K562 (cell line): ENCODE measurements at regions not wholly inside any gene's neighbourhood (a gene's known extent, or its start where the extent isn't known, plus 50 kb on each side); places are given as distances from the start of the nearest gene placed in this dataset.

Experiments
- ATAC-seq: fragments of 200-7000 bp; cut with Tn5 transposase; 3 replicates; pipeline ENCODE4 v1.9.1; 2020; ENCODE audit warnings: moderate library complexity
- BruUV-seq: library from RNA; stranded (reverse); fragments of 400-500 nt; replicated peaks from 2 replicates; lab custom pipeline; 2021; lab: Mats Ljungman, UMichigan
- CTCF ChIA-PET: fragments of 300-600 bp; formaldehyde crosslinking; extraction: SDS; loops from one replicate; lab custom pipeline; 2021; ENCODE audit warnings: low intra/inter-chr PET ratio; lab: Yijun Ruan, JAX
- POLR2A ChIA-PET: fragments of 300-600, 350-650 bp; sonication (Branson Sonifier 250); formaldehyde crosslinking; extraction: SDS; loops from one replicate; lab custom pipeline; 2021; ENCODE audit warnings: antibody characterized with exemption, inconsistent platforms; lab: Yijun Ruan, JAX
- DNase-seq, 4 experiments: peaks; one replicate each; pipeline versions ENCODE4 v3.0.0 to v3.0.0-alpha.2; 2011 to 2018; ENCODE audit warnings: low spot score in 3 of 4, mixed read lengths in 3 of 4; ENCODE audit errors: extremely low read depth in 1 of 4
- FAIRE-seq: peaks from 2 replicates; lab custom pipeline; 2011; peaks lifted over from hg19 to GRCh38; lab: Jason Lieb, UNC
- H2AFZ ChIP-seq: 2 replicates; pipeline ENCODE4 v1.6.0; 2011; ENCODE audit warnings: low read depth, low read length, control low read depth, inconsistent platforms
- H3K27ac ChIP-seq: fragments of 200-600 bp; 3 replicates; pipeline ENCODE4 v1.8.0; 2011; ENCODE audit warnings: low read depth, mild to moderate bottlenecking, control low read depth, inconsistent platforms, low read length, moderate library complexity, mixed read lengths; ENCODE audit errors: extremely low read depth
- H3K27me3 ChIP-seq, 2 experiments: fragments of 300-600 bp in 1 of 2; 2 replicates in 1 of 2; 3 replicates in 1 of 2; pipeline versions ENCODE4 v1.6.0 to v1.8.0; 2011; ENCODE audit warnings: inconsistent platforms in 2 of 2, low read length in 2 of 2, mild to moderate bottlenecking in 1 of 2, mixed read lengths in 1 of 2, moderate library complexity in 1 of 2; ENCODE audit not compliant: control insufficient read depth in 2 of 2, insufficient read depth in 2 of 2
- H3K36me3 ChIP-seq: fragments of 300-600 bp; 3 replicates; pipeline ENCODE4 v1.8.0; 2011; ENCODE audit warnings: mild to moderate bottlenecking, low read length, inconsistent platforms; ENCODE audit not compliant: control insufficient read depth, insufficient read depth
- H3K4me1 ChIP-seq, 2 experiments: fragments of 200-600 bp in 1 of 2; replicated peaks in 1 of 2; 2 replicates in 1 of 2; 3 replicates in 1 of 2; pipeline versions ENCODE4 v1.5.1 to v1.8.0; 2011; ENCODE audit warnings: inconsistent platforms in 2 of 2, low read length in 2 of 2, mild to moderate bottlenecking in 1 of 2, mixed read lengths in 1 of 2, moderate library complexity in 1 of 2; ENCODE audit not compliant: control insufficient read depth in 2 of 2, insufficient read depth in 2 of 2
- H3K4me2 ChIP-seq: 2 replicates; pipeline ENCODE4 v1.6.1; 2011; ENCODE audit warnings: low read length, control low read depth, inconsistent platforms, mixed read lengths; ENCODE audit not compliant: insufficient read depth
- H3K4me3 ChIP-seq: fragments of 200-600 bp; sonication (generic), shearing (Covaris generic); 2 replicates; pipeline ENCODE4 v1.5.1; 2016; ENCODE audit warnings: control low read depth, inconsistent platforms
- H3K79me2 ChIP-seq: fragments of 200-600 bp; 3 replicates; pipeline ENCODE4 v1.8.0; 2011; ENCODE audit warnings: low read length, inconsistent platforms; ENCODE audit not compliant: control insufficient read depth, insufficient read depth
- H3K9ac ChIP-seq, 2 experiments: 2 replicates each; pipeline versions ENCODE4 v1.6.0 to v1.6.1; 2011; ENCODE audit warnings: low read depth in 2 of 2, low read length in 2 of 2, control low read depth in 1 of 2, inconsistent platforms in 1 of 2, mild to moderate bottlenecking in 1 of 2, mixed read lengths in 1 of 2; ENCODE audit not compliant: insufficient read depth in 1 of 2
- H3K9me1 ChIP-seq: one replicate; pipeline ENCODE4 v1.6.0; 2011; ENCODE audit warnings: inconsistent platforms, mild to moderate bottlenecking, low read length, moderate library complexity; ENCODE audit not compliant: control insufficient read depth, insufficient read depth
- H3K9me3 ChIP-seq: replicated peaks from 2 replicates; pipeline ENCODE4 v1.5.1; 2011; ENCODE audit warnings: low read depth, low read length, inconsistent platforms; ENCODE audit not compliant: control insufficient read depth, insufficient read depth
- H4K20me1 ChIP-seq: replicated peaks from 2 replicates; pipeline ENCODE4 v1.6.1; 2011; ENCODE audit warnings: low read length, inconsistent platforms, mixed read lengths; ENCODE audit not compliant: control insufficient read depth, insufficient read depth
- CHD1 ChIP-seq: fragments of 200-600 bp; sonication (generic); IDR thresholded peaks from one replicate; pipeline ENCODE4 v1.6.1; 2012; ENCODE audit warnings: mild to moderate bottlenecking, moderate library complexity, low read length, inconsistent platforms
- E2F8 ChIP-seq: fragments of 450-650 bp; IDR thresholded peaks from 2 replicates; pipeline ENCODE4 v1.7.1; 2018; ENCODE audit warnings: mild to moderate bottlenecking, low read depth; ENCODE audit not compliant: partially characterized antibody
- ETV5 ChIP-seq: sonication (generic); formaldehyde crosslinking; IDR thresholded peaks from 2 replicates; pipeline ENCODE4 v1.4.0; 2020; ENCODE audit warnings: low read depth, mild to moderate bottlenecking, missing genetic modification reagents
- FIP1L1 ChIP-seq: fragments of 200-400 bp; formaldehyde crosslinking; IDR thresholded peaks from 2 replicates; pipeline ENCODE4 v1.6.1; 2018; ENCODE audit warnings: mild to moderate bottlenecking, low read depth, low read length; ENCODE audit not compliant: poor library complexity, severe bottlenecking
- GATAD2B ChIP-seq: fragments of 450-650 bp; IDR thresholded peaks from 2 replicates; pipeline ENCODE4 v1.6.1; 2017; ENCODE audit warnings: mild to moderate bottlenecking, borderline replicate concordance
- HNRNPK ChIP-seq: fragments of 200-400 bp; formaldehyde crosslinking; IDR thresholded peaks from one replicate; pipeline ENCODE4 v1.6.1; 2018; ENCODE audit warnings: mild to moderate bottlenecking, low read depth, low read length; ENCODE audit not compliant: poor library complexity, severe bottlenecking
- KAT7 ChIP-seq: sonication (generic); formaldehyde crosslinking; IDR thresholded peaks from 2 replicates; pipeline ENCODE4 v1.8.0; 2022; ENCODE audit warnings: missing genetic modification reagents, mild to moderate bottlenecking, borderline replicate concordance
- ZNF347 ChIP-seq: fragments of 450-650 bp; formaldehyde crosslinking; IDR thresholded peaks from 2 replicates; pipeline ENCODE4 v1.4.0; 2020; ENCODE audit warnings: low read depth, mild to moderate bottlenecking, moderate library complexity
- ZNF384 ChIP-seq: IDR thresholded peaks from 2 replicates; pipeline ENCODE4 v1.6.1; 2012; ENCODE audit warnings: low read depth, low read length, improper control_type of control experiment
- ZNF75A ChIP-seq: fragments of 450-650 bp; formaldehyde crosslinking; IDR thresholded peaks from 2 replicates; pipeline ENCODE4 v1.4.0; 2020; ENCODE audit warnings: mild to moderate bottlenecking
- WGBS: fragments of 100-300 bp; shearing (Covaris generic); methylation state at CpG from one replicate; pipeline ENCODE4 v1.1.6; 2016; ENCODE audit warnings: low coverage, mixed read lengths; ENCODE audit not compliant: insufficient coverage; ENCODE audit errors: missing lambda C conversion rate; 5-methylcytosine and 5-hydroxymethylcytosine counted together
- in situ Hi-C: fragments of 300-500 bp; cut with MboI; formaldehyde crosslinking; loops from 4 replicates; pipeline ENCODE4 v1.15.0; 2018; ENCODE audit warnings: inconsistent platforms, mixed read lengths
- intact Hi-C: fragments of 100-400 bp; cut with micrococcal nuclease; formaldehyde crosslinking; loops from 2 replicates; pipeline ENCODE4 v1.14.2; 2022
- TF ChIP-seq, protein P1 (sequence below): sonication (generic); formaldehyde crosslinking; IDR thresholded peaks from 2 replicates; pipeline ENCODE4 v1.8.0; 2022; ENCODE audit warnings: mild to moderate bottlenecking, missing genetic modification reagents
- TF ChIP-seq, protein P2 (sequence below), 2 experiments: fragments of 150-350 bp in 1 of 2; IDR thresholded peaks; 2 replicates each; pipeline ENCODE4 v1.6.1; 2012 to 2016; ENCODE audit warnings: low read depth in 2 of 2, low read length in 2 of 2, mild to moderate bottlenecking in 1 of 2, moderate library complexity in 1 of 2

DNA sequence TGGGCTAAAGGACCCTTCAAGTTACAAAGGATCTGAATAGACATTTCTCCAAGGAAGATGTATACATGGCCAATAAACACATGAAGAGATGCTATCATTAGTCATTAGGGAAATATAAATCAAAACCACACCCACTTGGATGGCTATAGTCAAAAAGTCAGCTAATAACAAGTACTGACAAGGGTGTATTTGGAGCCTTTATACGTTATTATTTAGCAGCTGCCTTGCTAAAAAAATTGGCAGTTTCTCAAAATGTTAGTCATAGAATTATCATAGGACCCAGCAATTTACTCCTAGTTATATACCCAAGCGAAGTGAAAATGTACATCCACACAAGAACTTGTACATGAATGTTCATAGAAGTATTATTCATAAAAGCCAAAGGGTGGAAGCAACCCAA is 112.7 kb upstream of the DUSP21 start:
- Histone ChIP-seq H3K9ac (no peak overlapping the region), H3K4me3 (no peak overlapping the region), H3K79me2 (no peaks in the 10 kb centered on the region), H3K4me1 (no peaks in the 10 kb centered on the region), H2AFZ (no peak overlapping the region), H3K9me3 (no peaks in the 10 kb centered on the region), H3K9me1 (no peaks in the 10 kb centered on the region), H3K27ac (no peak overlapping the region), H3K27me3 (no peaks in the 10 kb centered on the region), H3K4me2 (no peak overlapping the region), H3K36me3 (no peaks in the 10 kb centered on the region), H4K20me1 (no peaks in the 10 kb centered on the region)
- CTCF ChIA-PET, result no interaction called here
- POLR2A ChIA-PET, result no interaction called here
- DNase-seq (no peak), FAIRE-seq (no peak), ATAC-seq (no peak)
- in situ Hi-C loops (no loop called here), intact Hi-C loops (no loop called here)
- no TSS peak for BruUV-seq
- WGBS, result 5% methylated on average over 2 of the region's 2 CpGs
- TF ChIP-seq KAT7 (CRISPR knock-in tag) (no peak), ZNF347 (CRISPR knock-in tag) (no peak), HNRNPK (no peak), ETV5 (CRISPR knock-in tag) (no peak), ZNF384 (no peak), E2F8 (no peak), FIP1L1 (no peak), ZNF75A (CRISPR knock-in tag) (no peak), GATAD2B (no peak), CHD1 (no peak)
- TF ChIP-seq, protein P1, sequence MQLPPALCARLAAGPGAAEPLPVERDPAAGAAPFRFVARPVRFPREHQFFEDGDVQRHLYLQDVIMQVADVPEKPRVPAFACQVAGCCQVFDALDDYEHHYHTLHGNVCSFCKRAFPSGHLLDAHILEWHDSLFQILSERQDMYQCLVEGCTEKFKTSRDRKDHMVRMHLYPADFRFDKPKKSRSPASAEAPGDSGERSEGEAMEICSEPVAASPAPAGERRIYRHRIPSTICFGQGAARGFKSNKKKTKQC (CRISPR knock-in tag), result no peak
- TF ChIP-seq, protein P2, sequence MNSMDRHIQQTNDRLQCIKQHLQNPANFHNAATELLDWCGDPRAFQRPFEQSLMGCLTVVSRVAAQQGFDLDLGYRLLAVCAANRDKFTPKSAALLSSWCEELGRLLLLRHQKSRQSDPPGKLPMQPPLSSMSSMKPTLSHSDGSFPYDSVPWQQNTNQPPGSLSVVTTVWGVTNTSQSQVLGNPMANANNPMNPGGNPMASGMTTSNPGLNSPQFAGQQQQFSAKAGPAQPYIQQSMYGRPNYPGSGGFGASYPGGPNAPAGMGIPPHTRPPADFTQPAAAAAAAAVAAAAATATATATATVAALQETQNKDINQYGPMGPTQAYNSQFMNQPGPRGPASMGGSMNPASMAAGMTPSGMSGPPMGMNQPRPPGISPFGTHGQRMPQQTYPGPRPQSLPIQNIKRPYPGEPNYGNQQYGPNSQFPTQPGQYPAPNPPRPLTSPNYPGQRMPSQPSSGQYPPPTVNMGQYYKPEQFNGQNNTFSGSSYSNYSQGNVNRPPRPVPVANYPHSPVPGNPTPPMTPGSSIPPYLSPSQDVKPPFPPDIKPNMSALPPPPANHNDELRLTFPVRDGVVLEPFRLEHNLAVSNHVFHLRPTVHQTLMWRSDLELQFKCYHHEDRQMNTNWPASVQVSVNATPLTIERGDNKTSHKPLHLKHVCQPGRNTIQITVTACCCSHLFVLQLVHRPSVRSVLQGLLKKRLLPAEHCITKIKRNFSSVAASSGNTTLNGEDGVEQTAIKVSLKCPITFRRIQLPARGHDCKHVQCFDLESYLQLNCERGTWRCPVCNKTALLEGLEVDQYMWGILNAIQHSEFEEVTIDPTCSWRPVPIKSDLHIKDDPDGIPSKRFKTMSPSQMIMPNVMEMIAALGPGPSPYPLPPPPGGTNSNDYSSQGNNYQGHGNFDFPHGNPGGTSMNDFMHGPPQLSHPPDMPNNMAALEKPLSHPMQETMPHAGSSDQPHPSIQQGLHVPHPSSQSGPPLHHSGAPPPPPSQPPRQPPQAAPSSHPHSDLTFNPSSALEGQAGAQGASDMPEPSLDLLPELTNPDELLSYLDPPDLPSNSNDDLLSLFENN (IDR thresholded peaks at IDR 0.05; ENCODE audit: low read depth in 2 of 2, low read length in 2 of 2), result no peak
